Stimulated activated CD4-positive, alpha-beta T cell treated with anti-CD3 and anti-CD28 coated beads, Interleukin-15, amount 100 ng/mL, for 24 hours (primary cell): ENCODE measurements at regions not wholly inside any gene's neighbourhood (a gene's known extent, or its start where the extent isn't known, plus 50 kb on each side); places are given as distances from the start of the nearest gene placed in this dataset.
"Not testable (repeated sequence)": the region's sequence is repeated elsewhere in the genome, so short reads cannot be mapped to it uniquely, and the experiment has no call there.

ENCODE experiments used
- DNase-seq: peaks from one replicate; pipeline ENCODE4 v3.0.0-alpha.2; 2020

GRCh38 chr14:104472073-104472472, 107.5 kb upstream of the C14orf180 start:
- DNase-seq = no peak

- no peak for DNase-seq
These were observed 106.9 kb upstream of the C14orf180 start for GRCh38 chr14:104472536-104473243.

GRCh38 chr14:104473244-104473565, 106.4 kb upstream of the C14orf180 start:
- DNase-seq = no peak

- no peak for DNase-seq
These were observed 105.7 kb upstream of the C14orf180 start for GRCh38 chr14:104473649-104474494.

GRCh38 chr14:104474495-104475213, 104.9 kb upstream of the C14orf180 start:
- no peak for DNase-seq

- no peak for DNase-seq
These were observed 104.3 kb upstream of the C14orf180 start for GRCh38 chr14:104475256-104475655.

- DNase-seq = no peak
These were observed 103.8 kb upstream of the C14orf180 start for GRCh38 chr14:104475802-104476201.

GRCh38 chr14:104476437-104476836, 103.1 kb upstream of the C14orf180 start:
- no peak for DNase-seq

GRCh38 chr14:104477117-104477623, 102.4 kb upstream of the C14orf180 start:
- no peak for DNase-seq

- no peak for DNase-seq
These were observed 101.7 kb upstream of the C14orf180 start for GRCh38 chr14:104477666-104478380.

- no peak for DNase-seq
These were observed 100.9 kb upstream of the C14orf180 start for GRCh38 chr14:104478656-104479055.

GRCh38 chr14:104479901-104480300, 99.7 kb upstream of the C14orf180 start:
- DNase-seq = no peak

- no peak for DNase-seq
These were observed 98.2 kb upstream of the C14orf180 start for GRCh38 chr14:104481323-104481722.

- not testable (repeated sequence) for DNase-seq
These were observed 97.5 kb upstream of the C14orf180 start for GRCh38 chr14:104482017-104482416.

- no peak for DNase-seq
These were observed 93.2 kb upstream of the C14orf180 start for GRCh38 chr14:104486222-104486923.

- no peak for DNase-seq
These were observed 85.1 kb upstream of the C14orf180 start for GRCh38 chr14:104494483-104494882.

GRCh38 chr14:104496095-104496494, 83.5 kb upstream of the C14orf180 start:
- no peak for DNase-seq

GRCh38 chr14:104499784-104500760, 79.5 kb upstream of the C14orf180 start:
- no peak for DNase-seq

- no peak for DNase-seq
These were observed 77.5 kb upstream of the C14orf180 start for GRCh38 chr14:104502060-104502459.

- no peak for DNase-seq
These were observed 75.9 kb upstream of the C14orf180 start for GRCh38 chr14:104503691-104504090.
